GM12878 (cell line): ENCODE measurements at regions not wholly inside any gene's neighbourhood (a gene's known extent, or its start where the extent isn't known, plus 50 kb on each side); places are given as distances from the start of the nearest gene placed in this dataset.

ENCODE experiments used
- ATAC-seq: fragments of 200-7000 bp; cut with Tn5 transposase; 3 replicates; pipeline ENCODE4 v1.9.1; 2020; ENCODE audit warnings: mild to moderate bottlenecking, moderate library complexity
- BruUV-seq: library from RNA; stranded (reverse); fragments of 400-500 nt; replicated peaks from 2 replicates; lab custom pipeline; 2021; lab: Mats Ljungman, UMichigan
- CTCF ChIA-PET: fragments of 300-600 bp; sonication (Branson Sonifier 250); formaldehyde crosslinking; extraction: SDS; loops from one replicate; lab custom pipeline; 2021; ENCODE audit warnings: inconsistent platforms; lab: Yijun Ruan, JAX
- POLR2A ChIA-PET: fragments of 350-600 bp; formaldehyde crosslinking; extraction: SDS; loops from one replicate; lab custom pipeline; 2021; ENCODE audit warnings: inconsistent platforms; lab: Charles Lee
- RAD21 ChIA-PET: fragments of 300-600 bp; sonication (Branson Sonifier 250); formaldehyde crosslinking; loops from one replicate; lab custom pipeline; 2023; ENCODE audit warnings: antibody characterized with exemption; ENCODE audit not compliant: unreplicated experiment; lab: Charles Lee
- SMC1A ChIA-PET: fragments of 300-600 bp; sonication (Branson Sonifier 250); formaldehyde crosslinking; loops from one replicate; lab custom pipeline; 2023; ENCODE audit not compliant: unreplicated experiment, uncharacterized antibody; lab: Charles Lee
- DNase-seq: peaks from one replicate; pipeline ENCODE4 v3.0.0-alpha.2; 2011; ENCODE audit warnings: low read depth, low spot score
- FAIRE-seq: peaks from 3 replicates; lab custom pipeline; 2011; peaks lifted over from hg19 to GRCh38; lab: Jason Lieb, UNC
- H2AFZ ChIP-seq: 2 replicates; pipeline ENCODE4 v1.6.0; 2011; ENCODE audit warnings: low read depth, low read length, control low read depth; ENCODE audit not compliant: control insufficient read depth
- H3K27ac ChIP-seq: 2 replicates; pipeline ENCODE4 v1.5.1; 2011; ENCODE audit warnings: control low read depth; ENCODE audit not compliant: control insufficient read depth, insufficient read depth
- H3K27me3 ChIP-seq, 2 experiments: replicated peaks in 1 of 2; 2 replicates each; pipeline versions ENCODE4 v1.6.0 to v1.6.1; 2011; ENCODE audit warnings: low read length in 1 of 2; ENCODE audit not compliant: control insufficient read depth in 2 of 2, insufficient read depth in 2 of 2
- H3K36me3 ChIP-seq, 2 experiments: 2 replicates each; pipeline ENCODE4 v1.5.1; 2011; ENCODE audit warnings: low read length in 1 of 2; ENCODE audit not compliant: control insufficient read depth in 2 of 2, insufficient read depth in 2 of 2
- H3K4me1 ChIP-seq: 2 replicates; pipeline ENCODE4 v1.6.1; 2011; ENCODE audit warnings: mild to moderate bottlenecking, low read length, moderate library complexity, mixed read lengths; ENCODE audit not compliant: control insufficient read depth, insufficient read depth
- H3K4me2 ChIP-seq: 2 replicates; pipeline ENCODE4 v1.6.0; 2011; ENCODE audit warnings: control low read depth; ENCODE audit not compliant: control insufficient read depth, insufficient read depth
- H3K4me3 ChIP-seq: fragments of 200-600 bp; sonication (generic); 2 replicates; pipeline ENCODE4 v1.5.1; 2016
- H3K79me2 ChIP-seq: 2 replicates; pipeline ENCODE4 v1.6.0; 2011; ENCODE audit warnings: low read length; ENCODE audit not compliant: control insufficient read depth, insufficient read depth
- H3K9ac ChIP-seq: 2 replicates; pipeline ENCODE4 v1.8.0; 2011; ENCODE audit warnings: low read length, control low read depth, mixed read lengths; ENCODE audit not compliant: control insufficient read depth, insufficient read depth
- H3K9me3 ChIP-seq: replicated peaks from 3 replicates; pipeline ENCODE4 v1.5.1; 2011; ENCODE audit warnings: mild to moderate bottlenecking, low read length; ENCODE audit not compliant: control insufficient read depth, insufficient read depth
- H4K20me1 ChIP-seq: 2 replicates; pipeline ENCODE4 v1.6.0; 2011; ENCODE audit not compliant: control insufficient read depth, insufficient read depth
- CHD1 ChIP-seq: IDR thresholded peaks from 2 replicates; pipeline ENCODE4 v1.6.1; 2012; ENCODE audit warnings: low read depth, low read length, improper control_type of control experiment
- FOXK2 ChIP-seq: fragments of 450-650 bp; IDR thresholded peaks from 2 replicates; pipeline ENCODE4 v1.6.1; 2017; ENCODE audit warnings: mild to moderate bottlenecking, moderate library complexity
- MEF2A ChIP-seq: IDR thresholded peaks from 2 replicates; pipeline ENCODE4 v1.6.1; 2011; ENCODE audit warnings: low read depth, mild to moderate bottlenecking, low read length, moderate library complexity; ENCODE audit not compliant: insufficient read depth
- RFX5 ChIP-seq: IDR thresholded peaks from 2 replicates; pipeline ENCODE4 v1.6.1; 2011; ENCODE audit warnings: low read depth, low read length, improper control_type of control experiment
- SREBF2 ChIP-seq: IDR thresholded peaks from 2 replicates; pipeline ENCODE4 v1.6.1; 2012; ENCODE audit warnings: mild to moderate bottlenecking, low read length
- STAT3 ChIP-seq: IDR thresholded peaks from 2 replicates; pipeline ENCODE4 v1.6.1; 2011; ENCODE audit warnings: low read depth, low read length, improper control_type of control experiment
- WGBS: methylation state at CpG from one replicate; pipeline ENCODE4 v1.1.6; 2016; ENCODE audit warnings: low lambda C conversion rate; ENCODE audit not compliant: insufficient replicate concordance, insufficient coverage; ENCODE audit errors: missing lambda C conversion rate; 5-methylcytosine and 5-hydroxymethylcytosine counted together
- in situ Hi-C: fragments of 300-500 bp; cut with MboI; formaldehyde crosslinking; loops from 9 replicates; pipeline ENCODE4 v1.14.3; 2018; ENCODE audit warnings: mixed read lengths
- intact Hi-C: fragments of 100-400 bp; cut with micrococcal nuclease; formaldehyde crosslinking; loops from one replicate; pipeline ENCODE4 v1.14.2; 2022; ENCODE audit not compliant: unreplicated experiment
- TF ChIP-seq, protein P1 (sequence below): fragments of 450-650 bp; IDR thresholded peaks from 2 replicates; pipeline ENCODE4 v1.6.1; 2018; ENCODE audit warnings: borderline replicate concordance, mild to moderate bottlenecking; ENCODE audit not compliant: partially characterized antibody
- TF ChIP-seq, protein P2 (sequence below): fragments of 150-350 bp; IDR thresholded peaks from 2 replicates; pipeline ENCODE4 v1.6.1; 2014; ENCODE audit warnings: mild to moderate bottlenecking, low read depth, low read length

GRCh38 chr4:94397635-94398034 is 54.1 kb upstream of the PDLIM5 start (continued):
- no peak for TF ChIP-seq MEF2A
- no peak for TF ChIP-seq FOXK2
- TF ChIP-seq STAT3, result no peak
- no peak for TF ChIP-seq RFX5
- no peak for TF ChIP-seq SREBF2
- TF ChIP-seq, protein P1, sequence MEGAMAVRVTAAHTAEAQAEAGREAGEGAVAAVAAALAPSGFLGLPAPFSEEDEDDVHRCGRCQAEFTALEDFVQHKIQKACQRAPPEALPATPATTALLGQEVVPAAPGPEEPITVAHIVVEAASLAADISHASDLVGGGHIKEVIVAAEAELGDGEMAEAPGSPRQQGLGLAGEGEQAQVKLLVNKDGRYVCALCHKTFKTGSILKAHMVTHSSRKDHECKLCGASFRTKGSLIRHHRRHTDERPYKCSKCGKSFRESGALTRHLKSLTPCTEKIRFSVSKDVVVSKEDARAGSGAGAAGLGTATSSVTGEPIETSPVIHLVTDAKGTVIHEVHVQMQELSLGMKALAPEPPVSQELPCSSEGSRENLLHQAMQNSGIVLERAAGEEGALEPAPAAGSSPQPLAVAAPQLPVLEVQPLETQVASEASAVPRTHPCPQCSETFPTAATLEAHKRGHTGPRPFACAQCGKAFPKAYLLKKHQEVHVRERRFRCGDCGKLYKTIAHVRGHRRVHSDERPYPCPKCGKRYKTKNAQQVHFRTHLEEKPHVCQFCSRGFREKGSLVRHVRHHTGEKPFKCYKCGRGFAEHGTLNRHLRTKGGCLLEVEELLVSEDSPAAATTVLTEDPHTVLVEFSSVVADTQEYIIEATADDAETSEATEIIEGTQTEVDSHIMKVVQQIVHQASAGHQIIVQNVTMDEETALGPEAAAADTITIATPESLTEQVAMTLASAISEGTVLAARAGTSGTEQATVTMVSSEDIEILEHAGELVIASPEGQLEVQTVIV, result no peak

DNA sequence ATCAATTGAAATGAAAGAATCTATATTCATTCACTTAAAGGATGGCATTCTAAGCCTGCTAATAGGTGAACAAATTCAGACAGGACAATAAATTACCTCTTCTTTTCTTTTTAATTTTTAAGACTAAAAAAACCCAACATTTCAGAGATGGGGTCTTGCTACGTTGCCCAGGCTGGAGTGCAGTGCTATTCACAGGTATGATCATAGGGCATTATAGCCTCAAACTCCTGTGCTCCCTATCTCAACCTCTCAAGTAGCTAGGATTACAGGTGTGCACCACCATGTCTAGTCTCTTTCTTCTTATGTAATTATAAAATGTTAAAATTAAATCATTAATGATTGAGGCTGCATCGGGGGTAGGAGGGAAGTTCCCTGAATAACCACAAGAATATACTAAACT is 52.5 kb upstream of the PDLIM5 start:
- H3K27me3 ChIP-seq, result no peaks in the 10 kb centered on the region
- H3K4me2 ChIP-seq, result no peak overlapping the region
- ChIA-PET POLR2A (no interaction called here), SMC1A (no interaction called here), CTCF (interaction anchor here (1.4 kb wide), 1 partner anchor 10 kb away, joined by 3 read pairs; no protein-coding TSS in a partner anchor), RAD21 (no interaction called here)
- no peak for DNase-seq
- H2AFZ ChIP-seq, result no peak overlapping the region
- H3K9me3 ChIP-seq, result no peaks in the 10 kb centered on the region
- H4K20me1 ChIP-seq, result no peaks in the 10 kb centered on the region
- no peak overlapping the region for H3K9ac ChIP-seq
- no TSS peak for BruUV-seq
- H3K4me1 ChIP-seq, result no peaks in the 10 kb centered on the region
- WGBS, result 6% methylated on average over 2 of the region's 2 CpGs
- no peaks in the 10 kb centered on the region for H3K79me2 ChIP-seq
- in situ Hi-C loops (no loop called here), intact Hi-C loops (no loop called here)
- no peak for FAIRE-seq
- no peak for ATAC-seq
- H3K4me3 ChIP-seq, result no peak overlapping the region
- no peak overlapping the region for H3K27ac ChIP-seq
- H3K36me3 ChIP-seq, result no peaks in the 10 kb centered on the region
- TF ChIP-seq, protein P2, sequence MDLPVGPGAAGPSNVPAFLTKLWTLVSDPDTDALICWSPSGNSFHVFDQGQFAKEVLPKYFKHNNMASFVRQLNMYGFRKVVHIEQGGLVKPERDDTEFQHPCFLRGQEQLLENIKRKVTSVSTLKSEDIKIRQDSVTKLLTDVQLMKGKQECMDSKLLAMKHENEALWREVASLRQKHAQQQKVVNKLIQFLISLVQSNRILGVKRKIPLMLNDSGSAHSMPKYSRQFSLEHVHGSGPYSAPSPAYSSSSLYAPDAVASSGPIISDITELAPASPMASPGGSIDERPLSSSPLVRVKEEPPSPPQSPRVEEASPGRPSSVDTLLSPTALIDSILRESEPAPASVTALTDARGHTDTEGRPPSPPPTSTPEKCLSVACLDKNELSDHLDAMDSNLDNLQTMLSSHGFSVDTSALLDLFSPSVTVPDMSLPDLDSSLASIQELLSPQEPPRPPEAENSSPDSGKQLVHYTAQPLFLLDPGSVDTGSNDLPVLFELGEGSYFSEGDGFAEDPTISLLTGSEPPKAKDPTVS, result no peak
- no peak for TF ChIP-seq CHD1
